Epithelial cell of proximal tubule (primary cell): ENCODE measurements at regions not wholly inside any gene's neighbourhood (a gene's known extent, or its start where the extent isn't known, plus 50 kb on each side); places are given as distances from the start of the nearest gene placed in this dataset.
A peak's percentile ranks its signal among the peaks of the same experiment; 100 is the strongest.

Experiments
- DNase-seq: peaks from one replicate; pipeline ENCODE4 v3.0.0-alpha.2; 2011; ENCODE audit warnings: low read depth
- H3K4me3 ChIP-seq: 2 replicates; pipeline ENCODE4 v1.5.1; 2011; ENCODE audit warnings: low read depth, mild to moderate bottlenecking, low read length
- CTCF ChIP-seq: conservative IDR thresholded peaks from 2 replicates; pipeline ENCODE4 v1.5.1; 2012; ENCODE audit warnings: low read depth, mild to moderate bottlenecking, low read length

- DNase-seq, result no peak
- TF ChIP-seq CTCF, result no peak
These were observed 586.1 kb downstream of the DNAH5 start for GRCh38 chr5:13358342-13358741.

GRCh38 chr5:13357929-13358328, 586.6 kb downstream of the DNAH5 start:
- no peak overlapping the region for H3K4me3 ChIP-seq
- no peak for TF ChIP-seq CTCF
- no peak for DNase-seq

More at GRCh38 chr5:13358342-13358741, 586.1 kb downstream of the DNAH5 start:
- H3K4me3 ChIP-seq, result no peak overlapping the region

- H3K4me3 ChIP-seq, result no peak overlapping the region
- no peak for TF ChIP-seq CTCF
- DNase-seq, result no peak
These were observed 588.3 kb downstream of the DNAH5 start for GRCh38 chr5:13356226-13356625.

- DNase-seq, result no peak
- no peak overlapping the region for H3K4me3 ChIP-seq
- no peak for TF ChIP-seq CTCF
These were observed 589.9 kb downstream of the DNAH5 start for GRCh38 chr5:13354611-13355010.

- DNase-seq, result peak; percentile 2
- no peak overlapping the region for H3K4me3 ChIP-seq
- TF ChIP-seq CTCF, result no peak
These were observed 593.7 kb downstream of the DNAH5 start for GRCh38 chr5:13350767-13351166.

GRCh38 chr5:13348568-13348967, 595.9 kb downstream of the DNAH5 start:
- TF ChIP-seq CTCF, result no peak
- H3K4me3 ChIP-seq, result no peak overlapping the region
- DNase-seq, result no peak

GRCh38 chr5:13346401-13346800, 598.1 kb downstream of the DNAH5 start:
- no peak for DNase-seq
- H3K4me3 ChIP-seq, result no peak overlapping the region
- no peak for TF ChIP-seq CTCF
